Cardiac fibroblast (primary cell): ENCODE measurements at regions not wholly inside any gene's neighbourhood (a gene's known extent, or its start where the extent isn't known, plus 50 kb on each side); places are given as distances from the start of the nearest gene placed in this dataset.

ENCODE experiments used
- DNase-seq, 2 donors: peaks; one replicate each; pipeline versions ENCODE4 v3.0.0 to v3.0.0-alpha.2; 2010; ENCODE audit warnings: low read depth in 2 of 2
- H3K4me3 ChIP-seq, 2 donors: replicated peaks in 1 of 2; 1 replicate in 1 of 2; 2 replicates in 1 of 2; pipeline ENCODE4 v1.5.1; 2011; ENCODE audit warnings: low read depth in 2 of 2, low read length in 2 of 2, mild to moderate bottlenecking in 2 of 2, moderate library complexity in 1 of 2
- TF ChIP-seq, protein P1 (sequence below): IDR thresholded peaks from one replicate; pipeline ENCODE4 v1.5.1; 2011; ENCODE audit warnings: low read depth, mild to moderate bottlenecking, low read length, inconsistent platforms

DNA sequence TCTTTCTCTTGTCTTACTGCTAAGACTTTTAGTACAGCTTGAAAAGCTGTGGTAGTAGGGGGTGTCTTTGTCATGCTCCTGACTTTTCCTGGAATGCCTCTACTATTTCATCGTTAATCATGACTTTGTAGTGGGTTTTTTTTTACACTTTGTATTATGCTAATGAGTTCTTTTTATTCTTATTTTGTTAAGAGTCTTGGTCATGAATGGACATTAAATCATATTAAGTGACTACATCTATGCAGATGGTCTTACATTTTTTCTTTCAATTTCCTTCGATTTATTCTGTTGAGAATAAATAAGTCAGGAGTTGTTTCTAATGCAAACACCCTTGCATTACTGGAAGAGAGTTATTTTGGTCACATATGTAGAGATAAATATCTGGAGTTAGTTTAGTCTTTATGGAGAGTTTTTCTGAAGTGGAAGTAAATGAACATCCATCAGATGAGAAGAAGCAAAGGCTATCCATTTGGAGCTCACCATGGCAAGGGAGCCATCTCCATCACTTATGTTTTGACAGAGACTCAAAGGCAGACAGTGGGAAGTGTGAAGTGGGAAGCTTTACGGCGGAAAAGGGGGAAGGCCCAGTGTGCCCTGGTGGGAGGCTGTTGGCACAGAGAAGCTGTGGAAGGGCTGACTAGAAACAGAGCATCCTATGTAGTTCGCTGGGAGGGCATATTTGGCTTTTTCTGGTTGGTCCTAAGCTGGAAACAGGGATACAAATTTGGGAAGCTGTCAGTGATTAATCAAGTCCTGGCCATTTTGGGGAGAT lies 73.1 kb upstream of the PRR23E start:
- no peak for DNase-seq
- TF ChIP-seq, protein P1, sequence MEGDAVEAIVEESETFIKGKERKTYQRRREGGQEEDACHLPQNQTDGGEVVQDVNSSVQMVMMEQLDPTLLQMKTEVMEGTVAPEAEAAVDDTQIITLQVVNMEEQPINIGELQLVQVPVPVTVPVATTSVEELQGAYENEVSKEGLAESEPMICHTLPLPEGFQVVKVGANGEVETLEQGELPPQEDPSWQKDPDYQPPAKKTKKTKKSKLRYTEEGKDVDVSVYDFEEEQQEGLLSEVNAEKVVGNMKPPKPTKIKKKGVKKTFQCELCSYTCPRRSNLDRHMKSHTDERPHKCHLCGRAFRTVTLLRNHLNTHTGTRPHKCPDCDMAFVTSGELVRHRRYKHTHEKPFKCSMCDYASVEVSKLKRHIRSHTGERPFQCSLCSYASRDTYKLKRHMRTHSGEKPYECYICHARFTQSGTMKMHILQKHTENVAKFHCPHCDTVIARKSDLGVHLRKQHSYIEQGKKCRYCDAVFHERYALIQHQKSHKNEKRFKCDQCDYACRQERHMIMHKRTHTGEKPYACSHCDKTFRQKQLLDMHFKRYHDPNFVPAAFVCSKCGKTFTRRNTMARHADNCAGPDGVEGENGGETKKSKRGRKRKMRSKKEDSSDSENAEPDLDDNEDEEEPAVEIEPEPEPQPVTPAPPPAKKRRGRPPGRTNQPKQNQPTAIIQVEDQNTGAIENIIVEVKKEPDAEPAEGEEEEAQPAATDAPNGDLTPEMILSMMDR, result no peak
- no peak overlapping the region for H3K4me3 ChIP-seq

DNA sequence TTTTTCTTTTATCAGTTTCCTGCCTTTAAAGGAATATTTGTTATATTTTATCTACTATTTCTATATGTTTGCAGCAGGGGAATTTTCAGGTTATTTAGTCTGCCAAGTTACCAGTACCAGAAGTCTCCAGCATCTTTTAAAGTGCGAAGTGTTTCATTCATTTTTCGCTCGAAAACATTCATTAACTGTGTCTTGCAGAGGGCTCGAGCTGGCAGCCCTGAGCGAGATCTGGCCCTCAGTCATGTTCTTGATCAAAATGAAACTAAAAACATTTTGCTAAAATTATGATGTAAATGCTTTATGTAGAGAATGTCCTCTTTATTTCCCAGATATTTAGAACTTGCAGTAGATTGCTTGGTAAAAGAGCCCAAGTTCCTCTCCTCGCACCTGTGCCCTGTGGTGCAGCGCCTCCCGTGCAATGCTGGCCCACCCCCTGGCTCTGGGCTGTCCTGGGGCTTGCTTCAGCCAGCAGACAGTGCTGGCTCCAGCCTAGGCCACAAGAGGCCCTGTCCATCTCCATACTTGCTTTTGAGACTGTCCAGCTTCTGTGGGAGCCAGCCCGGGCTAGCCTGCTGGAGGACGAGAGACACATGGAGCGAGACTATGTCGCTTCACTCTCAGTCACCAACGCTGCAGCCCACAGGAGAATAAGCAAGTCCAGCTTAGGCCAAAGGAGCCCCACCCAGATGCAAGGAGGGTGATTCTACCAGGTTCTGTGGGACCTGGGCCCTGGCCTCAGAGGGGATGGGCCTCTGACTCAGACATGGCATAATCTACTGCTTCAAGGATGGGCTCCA lies 71.9 kb upstream of the PRR23E start:
- no peak for DNase-seq
- TF ChIP-seq, protein P1, result no peak
- no peak overlapping the region for H3K4me3 ChIP-seq

DNA sequence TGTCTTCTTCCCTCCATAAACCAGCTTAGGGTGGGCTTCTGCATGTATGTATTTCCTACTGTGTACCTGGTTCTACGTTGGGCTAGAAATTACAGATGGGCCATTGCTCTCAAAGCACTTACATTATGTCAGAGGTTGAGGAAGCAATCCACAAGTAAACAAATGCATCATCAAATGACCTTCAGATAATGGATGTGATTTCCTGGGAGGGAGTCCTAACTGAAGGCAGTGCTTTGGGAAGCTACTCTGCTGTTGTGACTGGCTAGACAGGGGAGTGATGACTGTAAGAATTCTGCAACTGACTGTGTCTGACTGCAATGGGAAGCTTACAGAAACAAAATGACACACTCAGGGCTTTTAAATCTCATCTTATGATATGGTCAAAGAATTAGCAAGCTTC lies 71.0 kb upstream of the PRR23E start:
- H3K4me3 ChIP-seq, result no peak overlapping the region
- no peak for DNase-seq
- TF ChIP-seq, protein P1, result no peak

DNA sequence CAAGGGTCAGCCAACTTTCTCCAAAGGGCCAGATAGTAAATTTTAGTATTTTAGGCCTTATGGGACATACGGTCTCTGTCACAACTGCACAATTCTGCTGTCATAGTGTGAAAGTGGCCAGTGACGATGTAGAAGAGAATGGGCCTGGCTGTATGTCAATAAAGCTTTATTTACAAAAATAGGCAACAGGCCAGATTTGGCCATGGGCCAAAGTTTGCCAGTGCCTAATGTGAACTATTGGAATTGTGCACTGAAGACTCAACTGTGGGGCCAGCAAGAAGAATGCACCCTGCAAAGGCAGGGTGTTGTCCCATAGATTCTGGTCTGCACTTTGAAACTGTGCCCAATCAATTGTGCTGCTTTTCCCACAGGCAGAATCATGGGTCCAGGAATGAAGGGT lies 69.4 kb upstream of the PRR23E start:
- TF ChIP-seq, protein P1, result no peak
- no peak for DNase-seq
- H3K4me3 ChIP-seq, result no peak overlapping the region

DNA sequence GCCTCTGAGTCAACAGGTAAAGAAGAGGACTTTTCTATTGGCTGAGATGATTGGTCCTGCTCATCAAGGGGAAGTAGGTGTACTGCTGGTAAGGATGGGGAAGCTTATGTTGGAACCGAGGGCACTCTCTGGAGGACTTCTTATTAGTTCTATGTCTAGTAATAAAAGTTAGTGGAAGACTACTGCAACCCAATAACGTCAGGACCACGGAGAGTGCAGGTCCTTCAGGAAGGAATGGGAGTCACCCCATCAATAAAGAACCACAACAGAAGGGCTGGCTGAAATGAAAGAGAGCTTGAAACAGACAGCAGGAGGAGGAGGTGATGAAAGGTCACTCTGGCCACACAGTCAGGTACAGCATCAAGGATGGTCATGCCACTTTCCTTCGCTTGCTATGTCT lies 68.8 kb upstream of the PRR23E start:
- DNase-seq, result peak; percentile 5 to 10
- TF ChIP-seq, protein P1, result no peak
- H3K4me3 ChIP-seq, result no peak overlapping the region

DNA sequence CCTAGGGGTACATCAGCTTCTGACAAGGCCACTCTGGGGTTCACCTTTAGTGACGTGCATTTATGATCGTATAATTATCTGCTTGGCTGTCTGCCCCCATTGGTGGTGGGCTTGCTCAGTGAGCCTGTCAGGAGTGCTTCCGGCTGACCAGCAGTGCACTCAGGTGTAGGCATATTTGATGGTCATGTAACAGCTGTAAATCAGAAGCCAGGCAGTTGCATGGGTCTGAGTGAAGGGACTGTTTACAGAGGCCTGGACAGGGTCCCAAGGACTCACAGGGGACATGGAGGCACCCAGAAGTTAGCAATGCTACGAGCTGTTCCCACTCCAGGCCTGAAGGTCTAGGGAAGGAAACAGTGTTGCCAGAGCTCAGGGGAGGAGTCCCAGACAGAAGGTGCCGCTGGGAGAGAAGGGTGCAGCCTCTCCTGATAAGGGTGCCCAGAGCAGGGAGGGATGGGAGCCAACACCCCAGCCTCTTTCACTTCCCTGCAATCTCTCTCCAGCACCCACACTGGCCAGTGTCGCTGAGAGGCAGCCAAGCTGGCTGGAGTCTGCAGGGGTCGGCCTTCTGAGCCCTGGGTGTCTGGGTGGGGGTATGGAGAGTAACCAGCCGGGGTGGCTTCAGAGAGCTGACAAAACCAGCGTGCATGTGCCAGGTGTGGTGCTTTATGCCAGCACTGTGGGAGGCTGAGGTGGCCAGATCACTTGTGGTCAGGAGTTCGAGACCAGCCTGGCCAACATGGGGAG lies 61.3 kb upstream of the PRR23E start:
- no peak overlapping the region for H3K4me3 ChIP-seq
- no peak for DNase-seq
- TF ChIP-seq, protein P1, result no peak
